ENCODE measurements at regions not wholly inside any gene's neighbourhood (a gene's known extent, or its start where the extent isn't known, plus 50 kb on each side); places are given as distances from the start of the nearest gene placed in this dataset.

GRCh38 chr14:106396999-106397398 lies 870.6 kb downstream of the TMEM121 start:
- TF ChIP-seq CTCF (IDR thresholded peaks at IDR 0.05; ENCODE audit: low read depth, low read length, missing input control), result no peak
- TF ChIP-seq TAF1 (conservative IDR thresholded peaks at IDR 0.05), result no peak
- no peak for TF ChIP-seq ATF3 (IDR thresholded peaks at IDR 0.05)
- TF ChIP-seq MAX (IDR thresholded peaks at IDR 0.05), result no peak
- TF ChIP-seq SP1 (IDR thresholded peaks at IDR 0.05), result no peak
- no peak for TF ChIP-seq YY1 (IDR thresholded peaks at IDR 0.05)
